Hepatic stellate cell (primary cell): ENCODE measurements at regions not wholly inside any gene's neighbourhood (a gene's known extent, or its start where the extent isn't known, plus 50 kb on each side); places are given as distances from the start of the nearest gene placed in this dataset.
"Not testable (repeated sequence)": the region's sequence is repeated elsewhere in the genome, so short reads cannot be mapped to it uniquely, and the experiment has no call there.

ENCODE experiments used
- DNase-seq: peaks from one replicate; pipeline ENCODE4 v3.0.0; 2011; ENCODE audit warnings: low spot score

GRCh38 chr2:4139316-4139715 lies 435.9 kb downstream of the DCDC2C start:
- DNase-seq = no peak

- DNase-seq = no peak
Observed at GRCh38 chr2:4139731-4140130, 436.4 kb downstream of the DCDC2C start.

GRCh38 chr2:4140281-4140970 lies 437.1 kb downstream of the DCDC2C start:
- DNase-seq = no peak

GRCh38 chr2:4144731-4145130 lies 441.4 kb downstream of the DCDC2C start:
- DNase-seq = no peak

GRCh38 chr2:4151521-4151920 lies 448.1 kb downstream of the DCDC2C start:
- DNase-seq = no peak

- no peak for DNase-seq
Observed at GRCh38 chr2:4152051-4152450, 448.7 kb downstream of the DCDC2C start.

- DNase-seq = no peak
Observed at GRCh38 chr2:4168834-4169233, 465.5 kb downstream of the DCDC2C start.

- no peak for DNase-seq
Observed at GRCh38 chr2:4174796-4175195, 471.4 kb downstream of the DCDC2C start.

- no peak for DNase-seq
Observed at GRCh38 chr2:4175343-4175742, 472.0 kb downstream of the DCDC2C start.

- DNase-seq = no peak
Observed at GRCh38 chr2:4180631-4181030, 477.3 kb downstream of the DCDC2C start.

- DNase-seq = no peak
Observed at GRCh38 chr2:4181062-4181461, 477.7 kb downstream of the DCDC2C start.

- no peak for DNase-seq
Observed at GRCh38 chr2:4188561-4188960, 485.2 kb downstream of the DCDC2C start.

- no peak for DNase-seq
Observed at GRCh38 chr2:4190548-4190947, 487.2 kb downstream of the DCDC2C start.

GRCh38 chr2:4192119-4192518 lies 488.7 kb downstream of the DCDC2C start:
- no peak for DNase-seq

- no peak for DNase-seq
Observed at GRCh38 chr2:4214444-4215205, 511.2 kb downstream of the DCDC2C start.

GRCh38 chr2:4217737-4218136 lies 514.4 kb downstream of the DCDC2C start:
- no peak for DNase-seq

- DNase-seq = no peak
Observed at GRCh38 chr2:4219101-4219500, 515.7 kb downstream of the DCDC2C start.

GRCh38 chr2:4219571-4219970 lies 516.2 kb downstream of the DCDC2C start:
- no peak for DNase-seq

GRCh38 chr2:4221434-4221833 lies 518.1 kb downstream of the DCDC2C start:
- DNase-seq = no peak

- no peak for DNase-seq
Observed at GRCh38 chr2:4221845-4222244, 518.5 kb downstream of the DCDC2C start.

GRCh38 chr2:4244422-4244821 lies 541.0 kb downstream of the DCDC2C start:
- DNase-seq = not testable (repeated sequence)

GRCh38 chr2:4246364-4247131 lies 543.2 kb downstream of the DCDC2C start:
- DNase-seq = no peak

GRCh38 chr2:4247791-4248190 lies 544.4 kb downstream of the DCDC2C start:
- DNase-seq = no peak
